ENCODE measurements at regions not wholly inside any gene's neighbourhood (a gene's known extent, or its start where the extent isn't known, plus 50 kb on each side); places are given as distances from the start of the nearest gene placed in this dataset.

GRCh38 chr20:6397115-6397514 is 274.3 kb upstream of the FERMT1 start:
- intact Hi-C loops (cut with micrococcal nuclease) = no loop called here
- no peak overlapping the region for H3K4me2 ChIP-seq (ENCODE audit: low read length)
- DNase-seq (ENCODE audit: low read depth, low spot score) (no peak), ATAC-seq (no peak)
- CTCF ChIA-PET = interaction anchor here (1.9 kb wide), 1 partner anchor 15 kb away, joined by 5 read pairs; no protein-coding TSS in a partner anchor
- H4K20me1 ChIP-seq (ENCODE audit: insufficient read depth) = no peaks in the 10 kb centered on the region
- no peak overlapping the region for H3K27ac ChIP-seq (ENCODE audit: low read depth, low read length)
- H2AFZ ChIP-seq (ENCODE audit: low read depth, low read length, poor library complexity, severe bottlenecking) = no peak overlapping the region
- no peaks in the 10 kb centered on the region for H3K79me2 ChIP-seq (ENCODE audit: insufficient read depth, low read length)
- H3K27me3 ChIP-seq (ENCODE audit: insufficient read depth, low read length) = no peaks in the 10 kb centered on the region
- H3K36me3 ChIP-seq (ENCODE audit: control insufficient read depth in 1 of 2, insufficient read depth in 2 of 2, low read length in 2 of 2) = no peaks in the 10 kb centered on the region
- H3K9me3 ChIP-seq (ENCODE audit: control insufficient read depth in 1 of 2, insufficient read depth in 1 of 2, low read depth in 1 of 2, low read length in 2 of 2) = no peaks in the 10 kb centered on the region
- POLR2A ChIA-PET = no interaction called here
- TF ChIP-seq CBX3 (IDR thresholded peaks at IDR 0.05; ENCODE audit: low read depth) = no peak
- no peak for TF ChIP-seq RAD21 (IDR thresholded peaks at IDR 0.05; ENCODE audit: low read depth)
- no peak for TF ChIP-seq REST (IDR thresholded peaks at IDR 0.05; ENCODE audit: low read depth)
- TF ChIP-seq ZBTB33 (IDR thresholded peaks at IDR 0.05; ENCODE audit: extremely low read depth, insufficient replicate concordance, low read length) = no peak
- TF ChIP-seq ATF3 (IDR thresholded peaks at IDR 0.05) = no peak
- no peak for TF ChIP-seq EGR1 (IDR thresholded peaks at IDR 0.05; ENCODE audit: low read depth)
- no peak for TF ChIP-seq FOSL1 (IDR thresholded peaks at IDR 0.05; ENCODE audit: low read depth)
- no peak for TF ChIP-seq POLR2AphosphoS5 (IDR thresholded peaks at IDR 0.05; ENCODE audit: low read depth, low read length)
- TF ChIP-seq TCF7L2 (IDR thresholded peaks at IDR 0.05; ENCODE audit: borderline replicate concordance, extremely low read depth, insufficient read depth, insufficient read length) = no peak
- no peak for TF ChIP-seq SIN3A (IDR thresholded peaks at IDR 0.05; ENCODE audit: low read depth)
- TF ChIP-seq CEBPB (IDR thresholded peaks at IDR 0.05; ENCODE audit: low read depth) = no peak
- TF ChIP-seq JUND (IDR thresholded peaks at IDR 0.05) = no peak
- no peak for TF ChIP-seq POLR2A (IDR thresholded peaks at IDR 0.05; ENCODE audit: borderline replicate concordance, extremely low read depth, insufficient read depth, insufficient read length)
- no peak for TF ChIP-seq ELF1 (IDR thresholded peaks at IDR 0.05; ENCODE audit: borderline replicate concordance, low read depth)
- no peak for TF ChIP-seq ZFX (IDR thresholded peaks at IDR 0.05)
- no peak for TF ChIP-seq SP1 (IDR thresholded peaks at IDR 0.05; ENCODE audit: low read depth)
- TF ChIP-seq MAX (IDR thresholded peaks at IDR 0.05) = no peak
- H3K9ac ChIP-seq (ENCODE audit: low read length) = no peak overlapping the region
- RAD21 ChIA-PET (ENCODE audit: low non-redundant PET in 1 of 2, low total read pairs in 2 of 2, uncharacterized antibody in 2 of 2, unreplicated experiment in 2 of 2) = no interaction called here
- H3K4me1 ChIP-seq (ENCODE audit: control insufficient read depth in 1 of 2, insufficient read depth in 2 of 2, low read length in 2 of 2) = no peaks in the 10 kb centered on the region
- no peaks in the 10 kb centered on the region for H3K9me2 ChIP-seq (ENCODE audit: insufficient read depth)
- BruUV-seq (replicated peaks) = no TSS peak
- H3K4me3 ChIP-seq (replicated peaks in 1 of 2; ENCODE audit: low read depth in 1 of 2, low read length in 2 of 2) = no peak overlapping the region

All from HCT116 (cell line).